PFSK-1 (cell line): ENCODE measurements at regions not wholly inside any gene's neighbourhood (a gene's known extent, or its start where the extent isn't known, plus 50 kb on each side); places are given as distances from the start of the nearest gene placed in this dataset.

Experiments used
- FOXP2 ChIP-seq: optimal IDR thresholded peaks from 2 replicates; pipeline ENCODE3; 2011; ENCODE audit warnings: borderline replicate concordance, control low read depth, inconsistent platforms; ENCODE audit not compliant: insufficient read depth; ENCODE audit errors: extremely low read length, extremely low read depth
- POLR2AphosphoS5 ChIP-seq: IDR thresholded peaks from 2 replicates; pipeline ENCODE4 v1.6.1; 2012; ENCODE audit warnings: low read depth, mild to moderate bottlenecking, control low read depth, low read length, moderate library complexity
- REST ChIP-seq, 2 experiments: IDR thresholded peaks; 2 replicates each; pipeline versions ENCODE4 v1.6.1 to v1.8.0; 2011 to 2012; ENCODE audit warnings: low read depth in 2 of 2, low read length in 2 of 2, control low read depth in 1 of 2, inconsistent platforms in 1 of 2, mild to moderate bottlenecking in 1 of 2, moderate library complexity in 1 of 2; ENCODE audit not compliant: insufficient read depth in 1 of 2
- SIN3A ChIP-seq: IDR thresholded peaks from 2 replicates; pipeline ENCODE4 v1.6.1; 2012; ENCODE audit warnings: mild to moderate bottlenecking, low read length, moderate library complexity, borderline replicate concordance; ENCODE audit not compliant: insufficient read depth
- TAF1 ChIP-seq: IDR thresholded peaks from 2 replicates; pipeline ENCODE4 v1.6.1; 2012; ENCODE audit warnings: low read length, control low read depth, borderline replicate concordance; ENCODE audit not compliant: insufficient read depth

- no peak for TF ChIP-seq SIN3A
- TF ChIP-seq REST (IDR thresholded peaks at IDR 0.05; ENCODE audit: insufficient read depth in 1 of 2, low read depth in 2 of 2, low read length in 2 of 2) = no peak
- no peak for TF ChIP-seq POLR2AphosphoS5
- TF ChIP-seq TAF1 = no peak
- no peak for TF ChIP-seq FOXP2
These were observed 233.4 kb upstream of the NR4A3 start for GRCh38 chr9:99588299-99588698.

GRCh38 chr9:99588747-99589146, 232.9 kb upstream of the NR4A3 start:
- TF ChIP-seq TAF1 (no peak), SIN3A (no peak), POLR2AphosphoS5 (no peak), REST (IDR thresholded peaks at IDR 0.05; ENCODE audit: insufficient read depth in 1 of 2, low read depth in 2 of 2, low read length in 2 of 2) (no peak), FOXP2 (no peak)

- no peak for TF ChIP-seq SIN3A
- TF ChIP-seq TAF1 = no peak
- no peak for TF ChIP-seq POLR2AphosphoS5
- no peak for TF ChIP-seq FOXP2
- no peak for TF ChIP-seq REST (IDR thresholded peaks at IDR 0.05; ENCODE audit: insufficient read depth in 1 of 2, low read depth in 2 of 2, low read length in 2 of 2)
These were observed 231.3 kb upstream of the NR4A3 start for GRCh38 chr9:99590410-99590809.

GRCh38 chr9:99590840-99591239, 230.8 kb upstream of the NR4A3 start:
- no peak for TF ChIP-seq TAF1
- no peak for TF ChIP-seq REST (IDR thresholded peaks at IDR 0.05; ENCODE audit: insufficient read depth in 1 of 2, low read depth in 2 of 2, low read length in 2 of 2)
- TF ChIP-seq FOXP2 = no peak
- no peak for TF ChIP-seq SIN3A
- TF ChIP-seq POLR2AphosphoS5 = no peak

DNA sequence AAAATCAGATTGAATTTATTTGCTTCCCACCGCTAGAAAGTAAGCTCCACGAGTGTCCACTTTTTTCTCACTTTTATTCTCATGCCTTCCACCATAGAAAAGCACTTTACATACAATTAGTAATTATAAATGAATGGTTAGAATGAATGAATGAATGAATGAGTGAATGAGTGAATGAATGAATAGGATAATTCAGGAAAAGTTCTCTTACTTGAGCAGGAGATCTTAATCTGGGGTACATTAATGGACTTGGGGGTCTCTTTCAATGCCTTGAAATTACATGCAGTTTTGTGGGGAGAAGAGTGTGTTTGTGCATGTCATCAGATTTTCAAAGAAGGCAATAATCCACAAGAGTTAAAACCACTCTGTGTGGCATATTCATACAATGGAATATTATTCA, 229.9 kb upstream of the NR4A3 start:
- TF ChIP-seq FOXP2 (no peak), REST (IDR thresholded peaks at IDR 0.05; ENCODE audit: insufficient read depth in 1 of 2, low read depth in 2 of 2, low read length in 2 of 2) (no peak), SIN3A (no peak), TAF1 (no peak), POLR2AphosphoS5 (no peak)
